ENCODE measurements at regions not wholly inside any gene's neighbourhood (a gene's known extent, or its start where the extent isn't known, plus 50 kb on each side); places are given as distances from the start of the nearest gene placed in this dataset.

- no peak for TF ChIP-seq CTCF (IDR thresholded peaks at IDR 0.05; ENCODE audit: insufficient read depth, low read depth, low read length, missing control alignments)
- no peak for DNase-seq (ENCODE audit: low read depth)
- H3K4me3 ChIP-seq (ENCODE audit: low read depth, low read length): no peak overlapping the region
Measured at GRCh38 chr5:174431504-174431903, 292.9 kb upstream of the MSX2 start.

- DNase-seq (ENCODE audit: low read depth): no peak
- TF ChIP-seq CTCF (IDR thresholded peaks at IDR 0.05; ENCODE audit: insufficient read depth, low read depth, low read length, missing control alignments): no peak
- H3K4me3 ChIP-seq (ENCODE audit: low read depth, low read length): no peak overlapping the region
Measured at GRCh38 chr5:174433098-174433497, 291.3 kb upstream of the MSX2 start.

- no peak for DNase-seq (ENCODE audit: low read depth)
- no peak overlapping the region for H3K4me3 ChIP-seq (ENCODE audit: low read depth, low read length)
- no peak for TF ChIP-seq CTCF (IDR thresholded peaks at IDR 0.05; ENCODE audit: insufficient read depth, low read depth, low read length, missing control alignments)
Measured at GRCh38 chr5:174436750-174437149, 287.6 kb upstream of the MSX2 start.

GRCh38 chr5:174444479-174445188 is 279.7 kb upstream of the MSX2 start:
- DNase-seq (ENCODE audit: low read depth): no peak
- TF ChIP-seq CTCF (IDR thresholded peaks at IDR 0.05; ENCODE audit: insufficient read depth, low read depth, low read length, missing control alignments): no peak
- no peak overlapping the region for H3K4me3 ChIP-seq (ENCODE audit: low read depth, low read length)

GRCh38 chr5:174446446-174446845 is 277.9 kb upstream of the MSX2 start:
- TF ChIP-seq CTCF (IDR thresholded peaks at IDR 0.05; ENCODE audit: insufficient read depth, low read depth, low read length, missing control alignments): no peak
- no peak overlapping the region for H3K4me3 ChIP-seq (ENCODE audit: low read depth, low read length)
- DNase-seq (ENCODE audit: low read depth): no peak

- no peak for TF ChIP-seq CTCF (IDR thresholded peaks at IDR 0.05; ENCODE audit: insufficient read depth, low read depth, low read length, missing control alignments)
- H3K4me3 ChIP-seq (ENCODE audit: low read depth, low read length): no peak overlapping the region
- no peak for DNase-seq (ENCODE audit: low read depth)
Measured at GRCh38 chr5:174446988-174447387, 277.4 kb upstream of the MSX2 start.

- no peak for DNase-seq (ENCODE audit: low read depth)
- no peak for TF ChIP-seq CTCF (IDR thresholded peaks at IDR 0.05; ENCODE audit: insufficient read depth, low read depth, low read length, missing control alignments)
- no peak overlapping the region for H3K4me3 ChIP-seq (ENCODE audit: low read depth, low read length)
Measured at GRCh38 chr5:174448041-174448440, 276.3 kb upstream of the MSX2 start.
